ENCODE measurements at regions not wholly inside any gene's neighbourhood (a gene's known extent, or its start where the extent isn't known, plus 50 kb on each side); places are given as distances from the start of the nearest gene placed in this dataset.

DNA sequence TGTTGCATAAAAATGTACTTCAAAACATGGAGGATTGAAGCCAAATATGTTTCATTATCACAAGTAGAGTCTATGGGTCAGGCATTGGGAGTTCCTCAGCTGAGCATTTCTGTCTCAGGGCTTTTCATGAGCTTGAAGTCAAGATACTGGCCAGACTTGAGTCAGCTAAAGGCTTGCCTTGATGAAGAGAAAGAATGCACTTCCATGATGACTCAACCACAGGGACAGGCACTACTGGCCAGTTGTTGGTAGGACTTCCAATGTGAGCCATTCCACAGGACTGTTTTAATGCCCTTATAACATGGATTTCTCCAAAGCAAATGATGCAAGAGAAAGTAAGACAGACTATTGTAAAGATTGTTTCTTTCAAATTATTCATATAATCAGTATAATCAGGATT lies 895.6 kb downstream of the RAB28 start:
- FAIRE-seq, result no peak
- ATAC-seq, result no peak
- no peaks in the 10 kb centered on the region for H3K79me2 ChIP-seq (ENCODE audit: control insufficient read depth, insufficient read depth, low read length)
- no TSS peak for BruUV-seq (replicated peaks)
- no peak overlapping the region for H2AFZ ChIP-seq (ENCODE audit: low read depth, low read length)
- H3K9ac ChIP-seq (ENCODE audit: insufficient read depth in 1 of 2, low read depth in 2 of 2, low read length in 2 of 2), result no peak overlapping the region
- H3K4me1 ChIP-seq (replicated peaks in 1 of 2; ENCODE audit: control insufficient read depth in 2 of 2, insufficient read depth in 2 of 2, low read length in 2 of 2), result no peaks in the 10 kb centered on the region
- H3K27me3 ChIP-seq (ENCODE audit: control insufficient read depth in 2 of 2, insufficient read depth in 2 of 2, low read length in 2 of 2), result no peaks in the 10 kb centered on the region
- in situ Hi-C loops (cut with MboI) (no loop called here), intact Hi-C loops (cut with micrococcal nuclease) (no loop called here)
- H3K4me3 ChIP-seq, result no peak overlapping the region
- POLR2A ChIA-PET, result no interaction called here
- no peaks in the 10 kb centered on the region for H3K36me3 ChIP-seq (ENCODE audit: control insufficient read depth, insufficient read depth, low read length)
- H3K4me2 ChIP-seq (ENCODE audit: insufficient read depth, low read length), result no peak overlapping the region
- H3K27ac ChIP-seq (ENCODE audit: extremely low read depth, low read depth, low read length), result no peak overlapping the region
- H3K9me3 ChIP-seq (replicated peaks; ENCODE audit: control insufficient read depth, insufficient read depth, low read depth, low read length), result no peaks in the 10 kb centered on the region
- no peak for DNase-seq (ENCODE audit: extremely low read depth in 1 of 4, low spot score in 3 of 4)
- H3K9me1 ChIP-seq (ENCODE audit: control insufficient read depth, insufficient read depth, low read length), result no peaks in the 10 kb centered on the region
- no peaks in the 10 kb centered on the region for H4K20me1 ChIP-seq (replicated peaks; ENCODE audit: control insufficient read depth, insufficient read depth, low read length)
- CTCF ChIA-PET (ENCODE audit: low intra/inter-chr PET ratio), result no interaction called here
- TF ChIP-seq ZNF717 (CRISPR knock-in tag; IDR thresholded peaks at IDR 0.05), result no peak
- TF ChIP-seq, protein P1, sequence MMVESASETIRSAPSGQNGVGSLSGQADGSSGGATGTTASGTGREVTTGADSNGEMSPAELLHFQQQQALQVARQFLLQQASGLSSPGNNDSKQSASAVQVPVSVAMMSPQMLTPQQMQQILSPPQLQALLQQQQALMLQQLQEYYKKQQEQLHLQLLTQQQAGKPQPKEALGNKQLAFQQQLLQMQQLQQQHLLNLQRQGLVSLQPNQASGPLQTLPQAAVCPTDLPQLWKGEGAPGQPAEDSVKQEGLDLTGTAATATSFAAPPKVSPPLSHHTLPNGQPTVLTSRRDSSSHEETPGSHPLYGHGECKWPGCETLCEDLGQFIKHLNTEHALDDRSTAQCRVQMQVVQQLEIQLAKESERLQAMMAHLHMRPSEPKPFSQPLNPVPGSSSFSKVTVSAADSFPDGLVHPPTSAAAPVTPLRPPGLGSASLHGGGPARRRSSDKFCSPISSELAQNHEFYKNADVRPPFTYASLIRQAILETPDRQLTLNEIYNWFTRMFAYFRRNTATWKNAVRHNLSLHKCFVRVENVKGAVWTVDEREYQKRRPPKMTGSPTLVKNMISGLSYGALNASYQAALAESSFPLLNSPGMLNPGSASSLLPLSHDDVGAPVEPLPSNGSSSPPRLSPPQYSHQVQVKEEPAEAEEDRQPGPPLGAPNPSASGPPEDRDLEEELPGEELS (CRISPR knock-in tag; IDR thresholded peaks at IDR 0.05; ENCODE audit: borderline replicate concordance), result no peak
- no peak for TF ChIP-seq ZNF79 (CRISPR knock-in tag; IDR thresholded peaks at IDR 0.05; ENCODE audit: low read depth)
- TF ChIP-seq MAZ (CRISPR knock-in tag; conservative IDR thresholded peaks at IDR 0.05 in 1 of 2, IDR thresholded peaks at IDR 0.05 in 1 of 2), result no peak
- no peak for TF ChIP-seq MCM5 (IDR thresholded peaks at IDR 0.05; ENCODE audit: low read depth)
- TF ChIP-seq, protein P2, sequence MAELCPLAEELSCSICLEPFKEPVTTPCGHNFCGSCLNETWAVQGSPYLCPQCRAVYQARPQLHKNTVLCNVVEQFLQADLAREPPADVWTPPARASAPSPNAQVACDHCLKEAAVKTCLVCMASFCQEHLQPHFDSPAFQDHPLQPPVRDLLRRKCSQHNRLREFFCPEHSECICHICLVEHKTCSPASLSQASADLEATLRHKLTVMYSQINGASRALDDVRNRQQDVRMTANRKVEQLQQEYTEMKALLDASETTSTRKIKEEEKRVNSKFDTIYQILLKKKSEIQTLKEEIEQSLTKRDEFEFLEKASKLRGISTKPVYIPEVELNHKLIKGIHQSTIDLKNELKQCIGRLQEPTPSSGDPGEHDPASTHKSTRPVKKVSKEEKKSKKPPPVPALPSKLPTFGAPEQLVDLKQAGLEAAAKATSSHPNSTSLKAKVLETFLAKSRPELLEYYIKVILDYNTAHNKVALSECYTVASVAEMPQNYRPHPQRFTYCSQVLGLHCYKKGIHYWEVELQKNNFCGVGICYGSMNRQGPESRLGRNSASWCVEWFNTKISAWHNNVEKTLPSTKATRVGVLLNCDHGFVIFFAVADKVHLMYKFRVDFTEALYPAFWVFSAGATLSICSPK (IDR thresholded peaks at IDR 0.05; ENCODE audit: borderline replicate concordance), result no peak
- TF ChIP-seq POLR3A (IDR thresholded peaks at IDR 0.05; ENCODE audit: borderline replicate concordance, extremely low read depth, insufficient read depth, insufficient read length), result no peak
- no peak for TF ChIP-seq GTF2A2 (tag; IDR thresholded peaks at IDR 0.05)
- TF ChIP-seq, protein P3, sequence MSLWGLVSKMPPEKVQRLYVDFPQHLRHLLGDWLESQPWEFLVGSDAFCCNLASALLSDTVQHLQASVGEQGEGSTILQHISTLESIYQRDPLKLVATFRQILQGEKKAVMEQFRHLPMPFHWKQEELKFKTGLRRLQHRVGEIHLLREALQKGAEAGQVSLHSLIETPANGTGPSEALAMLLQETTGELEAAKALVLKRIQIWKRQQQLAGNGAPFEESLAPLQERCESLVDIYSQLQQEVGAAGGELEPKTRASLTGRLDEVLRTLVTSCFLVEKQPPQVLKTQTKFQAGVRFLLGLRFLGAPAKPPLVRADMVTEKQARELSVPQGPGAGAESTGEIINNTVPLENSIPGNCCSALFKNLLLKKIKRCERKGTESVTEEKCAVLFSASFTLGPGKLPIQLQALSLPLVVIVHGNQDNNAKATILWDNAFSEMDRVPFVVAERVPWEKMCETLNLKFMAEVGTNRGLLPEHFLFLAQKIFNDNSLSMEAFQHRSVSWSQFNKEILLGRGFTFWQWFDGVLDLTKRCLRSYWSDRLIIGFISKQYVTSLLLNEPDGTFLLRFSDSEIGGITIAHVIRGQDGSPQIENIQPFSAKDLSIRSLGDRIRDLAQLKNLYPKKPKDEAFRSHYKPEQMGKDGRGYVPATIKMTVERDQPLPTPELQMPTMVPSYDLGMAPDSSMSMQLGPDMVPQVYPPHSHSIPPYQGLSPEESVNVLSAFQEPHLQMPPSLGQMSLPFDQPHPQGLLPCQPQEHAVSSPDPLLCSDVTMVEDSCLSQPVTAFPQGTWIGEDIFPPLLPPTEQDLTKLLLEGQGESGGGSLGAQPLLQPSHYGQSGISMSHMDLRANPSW (CRISPR knock-in tag; IDR thresholded peaks at IDR 0.05), result no peak
- no peak for TF ChIP-seq MTA2 (IDR thresholded peaks at IDR 0.05; ENCODE audit: low read depth)
- TF ChIP-seq, protein P4, sequence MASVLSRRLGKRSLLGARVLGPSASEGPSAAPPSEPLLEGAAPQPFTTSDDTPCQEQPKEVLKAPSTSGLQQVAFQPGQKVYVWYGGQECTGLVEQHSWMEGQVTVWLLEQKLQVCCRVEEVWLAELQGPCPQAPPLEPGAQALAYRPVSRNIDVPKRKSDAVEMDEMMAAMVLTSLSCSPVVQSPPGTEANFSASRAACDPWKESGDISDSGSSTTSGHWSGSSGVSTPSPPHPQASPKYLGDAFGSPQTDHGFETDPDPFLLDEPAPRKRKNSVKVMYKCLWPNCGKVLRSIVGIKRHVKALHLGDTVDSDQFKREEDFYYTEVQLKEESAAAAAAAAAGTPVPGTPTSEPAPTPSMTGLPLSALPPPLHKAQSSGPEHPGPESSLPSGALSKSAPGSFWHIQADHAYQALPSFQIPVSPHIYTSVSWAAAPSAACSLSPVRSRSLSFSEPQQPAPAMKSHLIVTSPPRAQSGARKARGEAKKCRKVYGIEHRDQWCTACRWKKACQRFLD (CRISPR knock-in tag; IDR thresholded peaks at IDR 0.05), result no peak
- TF ChIP-seq, protein P5, sequence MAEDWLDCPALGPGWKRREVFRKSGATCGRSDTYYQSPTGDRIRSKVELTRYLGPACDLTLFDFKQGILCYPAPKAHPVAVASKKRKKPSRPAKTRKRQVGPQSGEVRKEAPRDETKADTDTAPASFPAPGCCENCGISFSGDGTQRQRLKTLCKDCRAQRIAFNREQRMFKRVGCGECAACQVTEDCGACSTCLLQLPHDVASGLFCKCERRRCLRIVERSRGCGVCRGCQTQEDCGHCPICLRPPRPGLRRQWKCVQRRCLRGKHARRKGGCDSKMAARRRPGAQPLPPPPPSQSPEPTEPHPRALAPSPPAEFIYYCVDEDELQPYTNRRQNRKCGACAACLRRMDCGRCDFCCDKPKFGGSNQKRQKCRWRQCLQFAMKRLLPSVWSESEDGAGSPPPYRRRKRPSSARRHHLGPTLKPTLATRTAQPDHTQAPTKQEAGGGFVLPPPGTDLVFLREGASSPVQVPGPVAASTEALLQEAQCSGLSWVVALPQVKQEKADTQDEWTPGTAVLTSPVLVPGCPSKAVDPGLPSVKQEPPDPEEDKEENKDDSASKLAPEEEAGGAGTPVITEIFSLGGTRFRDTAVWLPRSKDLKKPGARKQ (CRISPR knock-in tag; IDR thresholded peaks at IDR 0.05), result no peak
- no peak for TF ChIP-seq HNRNPL (IDR thresholded peaks at IDR 0.05; ENCODE audit: low read depth, low read length)
- TF ChIP-seq DACH1 (IDR thresholded peaks at IDR 0.05; ENCODE audit: partially characterized antibody), result no peak

Data from K562 (cell line).